ENCODE measurements at regions not wholly inside any gene's neighbourhood (a gene's known extent, or its start where the extent isn't known, plus 50 kb on each side); places are given as distances from the start of the nearest gene placed in this dataset.

DNA sequence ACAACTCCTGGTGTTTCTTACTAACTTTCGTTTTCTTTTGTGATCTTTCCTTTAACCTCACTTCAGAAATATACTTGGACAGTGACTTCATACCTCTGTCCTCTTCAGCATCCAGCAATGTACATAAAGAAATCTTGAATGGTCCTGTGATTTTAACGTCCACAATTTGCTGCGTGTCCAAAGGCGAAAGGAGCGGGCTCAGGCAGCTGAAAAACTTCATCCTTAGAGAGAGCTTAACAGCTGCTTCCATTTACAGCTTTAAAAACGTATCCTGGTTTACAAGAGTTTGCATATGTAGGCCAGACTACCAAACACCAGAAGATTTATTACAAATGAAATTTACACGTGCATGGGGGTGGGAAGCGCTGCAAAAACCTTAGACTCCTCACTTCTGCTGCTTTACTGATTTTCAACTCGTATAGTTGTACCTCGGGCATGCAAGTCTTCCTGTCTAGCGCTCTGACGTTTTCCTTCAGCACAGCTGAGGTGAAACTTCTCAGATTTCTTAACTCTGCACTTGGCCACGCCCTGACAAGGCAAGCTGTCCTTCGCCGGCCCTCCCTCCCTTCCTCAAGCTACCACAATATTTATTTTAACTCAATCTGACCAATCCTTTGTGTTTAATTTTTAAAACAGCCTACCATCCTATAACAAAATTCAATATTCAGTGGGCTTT lies 406.4 kb downstream of the FAM47A start:
- DNase-seq: no peak

DNA sequence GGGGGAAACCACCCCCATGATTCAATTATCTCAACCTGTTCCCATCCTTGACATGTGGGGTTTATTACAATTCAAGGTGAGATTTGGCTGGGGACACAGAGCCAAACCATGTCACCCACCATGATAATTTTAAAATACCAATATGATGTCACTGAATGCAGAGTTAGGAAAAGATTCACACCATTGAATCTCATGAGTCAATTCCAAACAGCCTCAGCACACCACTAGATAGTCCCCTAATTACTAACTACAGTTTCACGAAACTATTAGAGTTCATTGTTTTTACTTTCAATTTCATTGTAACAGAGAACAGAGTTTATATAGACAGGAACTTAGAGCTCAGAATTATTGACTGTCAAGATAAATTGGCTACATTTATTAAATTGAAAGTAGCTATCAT lies 410.2 kb downstream of the FAM47A start:
- no peak for DNase-seq

DNA sequence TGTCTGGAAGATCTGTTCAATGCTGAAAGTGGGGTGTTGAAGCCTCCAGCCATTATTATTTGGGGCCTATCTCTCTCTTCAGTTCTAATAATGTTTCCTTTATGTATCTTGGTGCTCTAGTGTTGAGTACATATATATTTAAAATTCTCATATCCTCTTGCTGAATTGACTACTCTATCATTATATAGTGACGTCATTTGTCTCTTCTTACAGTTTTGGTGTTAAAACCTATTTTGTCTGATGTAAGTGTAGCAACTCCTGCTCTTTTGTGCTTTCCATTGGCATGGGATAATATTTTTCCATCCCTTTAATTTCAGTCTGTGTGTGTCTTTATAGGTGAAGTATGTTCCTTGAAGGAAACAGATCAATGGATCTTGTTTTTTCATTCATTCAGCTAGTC lies 446.0 kb downstream of the FAM47A start:
- DNase-seq: no peak
